Stomach (tissue), 8 donors: ENCODE measurements at regions not wholly inside any gene's neighbourhood (a gene's known extent, or its start where the extent isn't known, plus 50 kb on each side); places are given as distances from the start of the nearest gene placed in this dataset.
"Not testable (repeated sequence)": the region's sequence is repeated elsewhere in the genome, so short reads cannot be mapped to it uniquely, and the experiment has no call there.

Experiments
- DNase-seq, 2 donors: peaks; one replicate each; pipeline versions ENCODE4 v3.0.0 to v3.0.0-alpha.2; 2013 to 2019
- H3K27ac ChIP-seq, 5 donors: fragments of 200-600 bp in 4 of 5; sonication (generic) in 4 of 5; one replicate each; pipeline ENCODE4 v1.5.1; 2013 to 2019; ENCODE audit warnings: mild to moderate bottlenecking in 1 of 5, moderate library complexity in 1 of 5
- H3K27me3 ChIP-seq, 3 donors: fragments of 200-600 bp; sonication (generic); one replicate each; pipeline ENCODE4 v1.5.1; 2017 to 2019; ENCODE audit warnings: mixed run types in 1 of 3
- H3K36me3 ChIP-seq, 4 donors: fragments of 200-600 bp; sonication (generic); 1 replicate in 3 of 4; 2 replicates in 1 of 4; pipeline ENCODE4 v1.5.1; 2016 to 2019
- H3K4me1 ChIP-seq, 4 donors: fragments of 200-600 bp; sonication (generic); one replicate each; pipeline ENCODE4 v1.5.1; 2016 to 2019
- H3K4me3 ChIP-seq, 4 donors: fragments of 200-600 bp; sonication (generic) in 3 of 4; one replicate each; pipeline ENCODE4 v1.5.1; 2016 to 2019; ENCODE audit warnings: mild to moderate bottlenecking in 1 of 4
- H3K9me3 ChIP-seq, 4 donors: fragments of 200-600 bp; sonication (generic); one replicate each; pipeline ENCODE4 v1.5.1; 2016 to 2019
- EP300 ChIP-seq: sonication (generic); formaldehyde crosslinking; IDR thresholded peaks from one replicate; pipeline ENCODE4 v1.6.1; 2017; ENCODE audit warnings: antibody characterized with exemption
- POLR2A ChIP-seq, 4 donors: fragments of 450-650 bp; IDR thresholded peaks; one replicate each; pipeline ENCODE4 v1.6.1; 2016; ENCODE audit warnings: antibody characterized with exemption in 4 of 4, control low read depth in 2 of 4, mild to moderate bottlenecking in 1 of 4, moderate library complexity in 1 of 4
- POLR2AphosphoS5 ChIP-seq, 3 donors: sonication (generic); formaldehyde crosslinking; IDR thresholded peaks; one replicate each; pipeline ENCODE4 v1.6.1; 2016; ENCODE audit warnings: antibody characterized with exemption in 3 of 3
- WGBS, 5 donors: extraction: QIAGEN DNeasy Blood & Tissue Kit in 3 of 5; methylation state at CpG; one replicate each; pipeline versions ENCODE4 v1.1.5 to v1.1.7; 2013 to 2018; 5-methylcytosine and 5-hydroxymethylcytosine counted together
- intact Hi-C: fragments of 100-400 bp; cut with DNase I; formaldehyde crosslinking; loops from one replicate; pipeline ENCODE4 v1.15.1; 2023; ENCODE audit warnings: low total_unique reads
- TF ChIP-seq, protein P1 (sequence below), 7 experiments: fragments of 450-650 bp in 4 of 7; fragments of 200-600 bp in 3 of 7; sonication (generic) in 3 of 7; IDR thresholded peaks; one replicate each; pipeline ENCODE4 v1.5.1; 2016 to 2019; ENCODE audit warnings: antibody characterized with exemption in 7 of 7, control low read depth in 2 of 7, mild to moderate bottlenecking in 1 of 7
- donor health status: healthy with polysubstance abuse.
- donor health status: Bipolar disorder and iron deficiency.
- donor health status: healthy.

DNA sequence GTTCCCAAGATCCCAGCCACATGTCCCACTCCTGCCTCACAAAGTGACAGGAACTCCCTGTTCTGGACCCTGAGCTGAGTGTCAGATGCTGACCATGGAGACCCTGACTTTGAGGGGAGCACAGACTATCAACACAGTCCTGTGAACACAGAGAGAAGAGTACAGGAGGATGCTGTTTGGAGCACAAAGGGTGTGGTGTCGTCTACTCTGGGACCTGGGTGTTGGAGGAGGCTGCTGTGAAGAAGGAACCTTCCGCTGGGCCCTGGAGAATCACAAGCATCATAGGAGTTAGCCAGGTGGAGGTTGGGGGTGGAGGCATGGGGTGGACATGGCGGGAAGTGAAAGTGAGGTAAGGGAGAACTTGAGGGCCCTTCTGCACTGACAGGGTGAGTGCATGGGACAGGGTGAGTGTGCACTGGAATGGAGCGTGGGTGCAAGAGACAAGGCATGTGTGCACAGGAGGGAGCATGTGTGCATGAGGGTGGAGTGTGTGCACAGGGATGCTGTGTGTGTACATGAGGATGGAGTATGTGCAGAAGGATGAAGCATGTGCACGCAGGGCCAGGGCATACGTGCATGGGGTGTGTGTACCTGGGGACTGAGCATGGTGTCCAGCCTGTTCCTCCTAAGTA, 70.7 kb upstream of the ANTXRL start:
- Histone ChIP-seq H3K9me3 (no peaks in the 10 kb centered on the region), H3K27ac (no peak overlapping the region), H3K4me3 (no peak overlapping the region), H3K36me3 (no peaks in the 10 kb centered on the region), H3K4me1 (no peaks in the 10 kb centered on the region), H3K27me3 (no peaks in the 10 kb centered on the region)
- no peak for TF ChIP-seq POLR2AphosphoS5 (IDR thresholded peaks at IDR 0.05)
- TF ChIP-seq POLR2A (IDR thresholded peaks at IDR 0.05), result no peak
- TF ChIP-seq, protein P1, sequence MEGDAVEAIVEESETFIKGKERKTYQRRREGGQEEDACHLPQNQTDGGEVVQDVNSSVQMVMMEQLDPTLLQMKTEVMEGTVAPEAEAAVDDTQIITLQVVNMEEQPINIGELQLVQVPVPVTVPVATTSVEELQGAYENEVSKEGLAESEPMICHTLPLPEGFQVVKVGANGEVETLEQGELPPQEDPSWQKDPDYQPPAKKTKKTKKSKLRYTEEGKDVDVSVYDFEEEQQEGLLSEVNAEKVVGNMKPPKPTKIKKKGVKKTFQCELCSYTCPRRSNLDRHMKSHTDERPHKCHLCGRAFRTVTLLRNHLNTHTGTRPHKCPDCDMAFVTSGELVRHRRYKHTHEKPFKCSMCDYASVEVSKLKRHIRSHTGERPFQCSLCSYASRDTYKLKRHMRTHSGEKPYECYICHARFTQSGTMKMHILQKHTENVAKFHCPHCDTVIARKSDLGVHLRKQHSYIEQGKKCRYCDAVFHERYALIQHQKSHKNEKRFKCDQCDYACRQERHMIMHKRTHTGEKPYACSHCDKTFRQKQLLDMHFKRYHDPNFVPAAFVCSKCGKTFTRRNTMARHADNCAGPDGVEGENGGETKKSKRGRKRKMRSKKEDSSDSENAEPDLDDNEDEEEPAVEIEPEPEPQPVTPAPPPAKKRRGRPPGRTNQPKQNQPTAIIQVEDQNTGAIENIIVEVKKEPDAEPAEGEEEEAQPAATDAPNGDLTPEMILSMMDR (IDR thresholded peaks at IDR 0.05), result no peak
- TF ChIP-seq EP300, result no peak
- peak in 1 of 2 donors; percentile 0 for DNase-seq
- 86 to 92% (median 90%) methylated on average over 6 of the region's 6 CpGs for WGBS, 5 donors
- intact Hi-C loops, result no loop called here

DNA sequence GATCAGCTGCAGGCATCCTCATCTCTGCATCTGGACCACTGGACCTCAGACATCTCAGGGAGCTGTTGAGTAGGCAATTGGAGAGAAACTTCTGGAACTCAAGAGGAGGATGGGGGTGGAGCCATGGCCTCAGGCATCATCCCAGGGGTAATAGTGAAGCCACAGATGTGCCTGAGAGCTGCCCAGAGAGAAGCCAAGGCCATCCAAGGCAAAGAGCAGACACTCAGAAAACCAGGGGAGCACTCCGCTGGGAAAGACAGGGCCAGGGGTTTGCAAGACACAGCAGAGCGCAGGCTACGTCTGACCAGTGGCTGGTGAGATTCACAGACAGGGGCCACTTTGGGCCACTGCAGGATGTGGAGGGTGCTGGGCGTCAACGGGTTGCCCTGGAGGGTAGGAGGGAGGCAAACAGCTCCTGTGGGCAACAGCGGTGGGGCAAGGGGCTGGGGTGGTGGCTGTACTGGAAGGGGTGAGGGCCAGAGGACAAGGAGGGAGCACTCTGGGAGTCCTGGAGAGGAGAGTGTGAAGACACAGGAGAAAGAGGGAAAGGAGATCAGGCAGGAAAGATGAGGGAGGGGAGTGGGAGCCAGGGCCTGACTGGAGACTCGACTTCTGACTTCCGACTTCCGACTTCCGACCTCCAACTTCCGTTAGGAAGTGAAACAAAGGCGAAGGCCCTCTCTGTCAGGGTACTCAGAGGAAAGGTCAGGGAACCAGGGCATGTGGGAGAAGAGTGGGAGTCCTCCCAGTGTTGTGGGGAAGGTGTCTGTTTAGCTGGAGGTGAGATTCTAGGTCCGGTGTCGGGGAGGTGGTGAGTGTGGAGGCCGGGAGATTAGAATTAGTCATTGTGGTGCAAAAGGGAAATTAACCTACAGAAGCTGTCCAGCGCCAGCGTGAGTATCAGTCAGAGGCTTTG, 69.7 kb upstream of the ANTXRL start:
- no peak overlapping the region for H3K27ac ChIP-seq
- no peaks in the 10 kb centered on the region for H3K36me3 ChIP-seq
- H3K9me3 ChIP-seq, result no peaks in the 10 kb centered on the region
- intact Hi-C loops, result no loop called here
- DNase-seq, result peak in 1 of 2 donors; percentile 4
- no peaks in the 10 kb centered on the region for H3K4me1 ChIP-seq
- TF ChIP-seq EP300 (no peak), POLR2A (IDR thresholded peaks at IDR 0.05) (no peak), POLR2AphosphoS5 (IDR thresholded peaks at IDR 0.05) (no peak)
- TF ChIP-seq, protein P1 (IDR thresholded peaks at IDR 0.05), result no peak
- H3K27me3 ChIP-seq, result no peaks in the 10 kb centered on the region
- 66 to 76% (median 70%) methylated on average over 16 to 17 of the region's 17 CpGs for WGBS, 5 donors
- no peak overlapping the region for H3K4me3 ChIP-seq

DNA sequence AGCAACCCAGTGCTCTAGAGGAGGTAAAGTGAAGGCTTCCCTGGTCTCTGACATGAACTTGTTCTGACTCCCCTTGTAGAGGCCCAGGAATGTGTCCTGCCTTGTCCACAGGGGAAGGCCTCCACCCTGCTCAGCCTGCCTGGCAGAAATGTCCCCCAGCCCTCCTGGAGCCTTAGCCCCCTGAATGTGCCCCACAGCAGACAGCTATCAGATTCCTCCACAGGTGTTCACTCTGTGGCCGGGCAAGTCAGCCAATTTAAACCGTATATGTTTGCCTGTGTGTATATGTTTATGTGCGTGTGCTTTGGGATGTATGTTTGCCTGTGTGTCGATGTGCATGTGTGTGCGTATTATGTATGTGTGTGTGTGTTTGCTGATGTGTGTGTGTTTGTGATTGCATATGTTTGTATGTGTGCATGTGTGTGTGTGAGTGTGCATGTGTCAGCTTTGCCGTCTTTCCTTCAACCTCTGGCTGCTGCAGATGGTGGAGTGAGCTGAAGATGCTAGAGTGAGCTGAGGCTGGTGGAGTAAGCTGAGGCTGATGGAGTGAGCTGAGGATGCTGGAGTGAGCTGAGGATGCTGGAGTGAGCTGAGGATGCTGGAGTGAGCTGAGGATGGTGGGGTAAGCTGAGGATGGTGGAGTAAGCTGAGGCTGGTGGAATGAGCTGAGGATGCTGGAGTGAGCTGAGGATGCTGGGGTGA, 68.9 kb upstream of the ANTXRL start:
- 48 to 69% (median 54%) methylated on average over 6 of the region's 6 CpGs for WGBS, 5 donors
- Histone ChIP-seq H3K27ac (no peak overlapping the region), H3K27me3 (no peaks in the 10 kb centered on the region), H3K36me3 (no peaks in the 10 kb centered on the region), H3K4me3 (no peak overlapping the region), H3K9me3 (no peaks in the 10 kb centered on the region), H3K4me1 (no peaks in the 10 kb centered on the region)
- TF ChIP-seq EP300, result no peak
- intact Hi-C loops, result no loop called here
- DNase-seq, result peak in 1 of 2 donors; percentile 1

DNA sequence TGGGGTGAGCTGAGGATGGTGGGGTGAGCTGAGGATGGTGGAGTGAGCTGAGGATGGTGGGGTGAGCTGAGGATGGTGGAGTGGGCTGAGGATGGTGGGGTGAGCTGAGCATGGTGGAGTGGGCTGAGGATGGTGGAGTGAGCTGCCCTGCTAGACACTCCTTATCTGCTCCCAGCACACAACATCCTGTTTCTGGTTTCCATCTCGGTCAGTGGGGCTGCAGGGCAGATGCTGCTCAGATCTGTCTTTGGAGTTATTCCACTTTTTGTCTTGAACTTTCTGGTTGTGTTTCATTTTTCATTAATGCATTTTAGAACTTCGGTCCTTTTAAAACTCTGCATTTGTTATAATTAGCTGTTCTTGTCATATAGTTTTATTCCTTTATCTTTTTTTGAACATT, 67.9 kb upstream of the ANTXRL start:
- no peaks in the 10 kb centered on the region for H3K4me1 ChIP-seq
- H3K27me3 ChIP-seq, result no peaks in the 10 kb centered on the region
- no peak for TF ChIP-seq POLR2A (IDR thresholded peaks at IDR 0.05)
- TF ChIP-seq EP300, result no peak
- no peak for TF ChIP-seq POLR2AphosphoS5 (IDR thresholded peaks at IDR 0.05)
- TF ChIP-seq, protein P1 (IDR thresholded peaks at IDR 0.05), result no peak
- H3K4me3 ChIP-seq, result no peak overlapping the region
- DNase-seq, result peak in 1 of 2 donors; percentile 12
- intact Hi-C loops, result no loop called here
- no peak overlapping the region for H3K27ac ChIP-seq
- H3K9me3 ChIP-seq, result no peaks in the 10 kb centered on the region
- H3K36me3 ChIP-seq, result no peaks in the 10 kb centered on the region
- WGBS, 5 donors, result 44 to 63% (median 54%) methylated on average over 2 of the region's 2 CpGs

DNA sequence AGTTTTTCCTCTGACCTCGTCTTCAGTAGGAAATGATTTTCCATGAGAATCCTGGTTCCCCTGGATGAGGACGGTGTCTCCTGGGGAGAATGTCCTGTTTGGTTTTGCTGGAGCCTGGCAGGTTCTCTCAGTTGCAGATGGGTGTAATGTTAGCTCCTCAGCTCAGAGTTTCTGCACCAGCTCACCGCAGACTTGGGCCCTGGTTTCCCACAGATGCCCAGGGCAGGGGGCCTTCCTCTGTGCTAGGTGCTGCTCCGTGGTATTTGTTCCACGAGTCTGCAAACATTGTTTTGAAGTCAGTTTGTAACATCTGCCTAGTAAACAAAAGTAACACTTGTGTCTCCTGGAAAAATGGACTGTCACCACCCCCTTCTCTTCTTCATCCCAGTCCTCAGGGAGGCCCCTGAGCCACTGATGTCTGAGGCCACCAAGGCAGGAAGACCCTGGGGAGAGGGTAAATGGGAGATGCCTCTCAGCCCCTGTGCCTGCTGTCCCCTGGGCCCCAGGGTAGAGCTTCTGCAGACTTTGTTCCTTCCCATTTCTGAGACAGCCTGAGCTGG, 67.3 kb upstream of the ANTXRL start:
- H3K27me3 ChIP-seq, intact Hi-C loops: not testable (repeated sequence)
- 54 to 71% (median 64%) methylated on average over 5 of the region's 5 CpGs for WGBS, 5 donors

More for the DNA sequence above, 67.3 kb upstream of the ANTXRL start:
- H3K36me3 ChIP-seq, H3K27ac ChIP-seq, H3K4me1 ChIP-seq, H3K9me3 ChIP-seq, H3K4me3 ChIP-seq, DNase-seq: not testable (repeated sequence)
